DMS79 (cell line): ENCODE measurements at regions not wholly inside any gene's neighbourhood (a gene's known extent, or its start where the extent isn't known, plus 50 kb on each side); places are given as distances from the start of the nearest gene placed in this dataset.
A peak's percentile ranks its signal among the peaks of the same experiment; 100 is the strongest.
"Not testable (repeated sequence)": the region's sequence is repeated elsewhere in the genome, so short reads cannot be mapped to it uniquely, and the experiment has no call there.

Source experiments
- DNase-seq: peaks from one replicate; lab custom pipeline; 2025; lab: John Stamatoyannopoulos, UW

GRCh38 chr6:156688620-156688971, 88.6 kb upstream of the ARID1B start:
- DNase-seq: no peak

DNA sequence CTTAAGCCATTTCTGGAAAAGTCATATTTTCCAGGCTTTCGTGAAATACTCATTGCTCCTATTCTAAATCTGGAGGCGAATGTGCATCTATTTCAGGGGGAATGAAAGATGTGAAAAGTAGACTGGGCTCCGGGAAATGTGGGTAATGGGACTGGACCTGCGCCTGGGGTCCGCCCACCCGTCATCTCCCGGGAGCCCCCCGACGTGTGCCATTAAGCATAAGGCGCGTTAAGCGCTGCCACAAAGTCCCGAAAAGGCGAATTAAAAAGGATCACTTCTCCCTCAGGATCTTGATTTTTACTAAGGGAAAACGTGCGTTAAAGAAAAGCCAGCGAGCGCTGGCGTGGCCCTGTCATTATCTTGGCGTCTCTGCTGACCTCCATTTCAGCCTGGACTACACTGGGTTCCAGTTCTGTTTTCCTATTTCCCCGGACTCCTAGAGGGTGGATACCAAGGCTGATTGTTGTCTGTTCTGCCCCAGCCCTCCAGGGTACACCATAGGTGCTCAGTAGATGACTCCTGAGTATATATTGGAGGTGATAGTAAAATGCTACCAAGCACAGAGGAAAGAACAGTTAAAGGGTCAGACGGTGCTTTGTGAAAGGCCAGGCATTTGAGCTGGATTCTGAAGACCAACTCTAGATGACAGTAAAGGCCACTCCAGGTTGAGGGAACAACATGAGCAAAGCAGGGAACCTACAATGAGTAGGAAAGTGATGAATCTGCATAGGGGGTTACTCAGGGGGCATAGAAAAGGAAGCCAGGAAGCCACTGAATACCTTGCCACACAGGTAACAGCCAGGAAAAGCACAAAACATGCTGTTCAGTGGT, 89.2 kb upstream of the ARID1B start:
- DNase-seq: no peak

GRCh38 chr6:156686995-156687788, 90.0 kb upstream of the ARID1B start:
- DNase-seq: peak; percentile 94

DNA sequence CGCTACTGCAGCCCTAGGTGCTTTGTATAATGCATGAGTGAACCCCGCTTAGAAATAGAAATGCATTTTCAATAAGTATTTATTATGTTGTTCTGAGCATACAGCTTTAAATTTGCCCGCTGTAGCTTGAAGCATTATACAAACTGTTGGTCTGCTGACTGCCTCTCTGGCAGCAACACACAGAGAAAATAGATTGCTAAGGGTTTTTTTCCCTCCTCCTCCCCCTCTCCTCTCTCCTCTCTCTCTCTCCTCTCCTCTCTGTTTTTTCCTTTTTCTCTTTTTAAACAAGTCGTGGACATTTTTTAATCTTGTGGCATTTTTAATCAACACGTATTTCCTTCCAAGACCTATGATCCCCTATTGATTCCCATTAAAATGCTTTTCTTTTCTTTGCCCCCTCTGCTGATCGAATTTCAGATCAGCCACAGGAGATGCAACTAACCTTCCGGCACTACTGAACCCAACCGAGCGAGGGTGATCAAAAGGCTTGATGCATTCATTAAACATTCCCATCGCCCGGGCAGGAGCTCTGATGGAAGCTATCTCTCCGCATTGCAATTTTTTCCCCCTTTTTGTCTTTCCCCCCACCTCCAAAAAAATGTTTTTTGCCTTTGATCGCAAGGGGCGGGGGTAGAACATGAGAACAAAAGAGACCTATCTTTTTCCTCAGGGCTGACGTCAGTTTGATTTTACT, 90.7 kb upstream of the ARID1B start:
- peak; percentile 94 for DNase-seq

DNA sequence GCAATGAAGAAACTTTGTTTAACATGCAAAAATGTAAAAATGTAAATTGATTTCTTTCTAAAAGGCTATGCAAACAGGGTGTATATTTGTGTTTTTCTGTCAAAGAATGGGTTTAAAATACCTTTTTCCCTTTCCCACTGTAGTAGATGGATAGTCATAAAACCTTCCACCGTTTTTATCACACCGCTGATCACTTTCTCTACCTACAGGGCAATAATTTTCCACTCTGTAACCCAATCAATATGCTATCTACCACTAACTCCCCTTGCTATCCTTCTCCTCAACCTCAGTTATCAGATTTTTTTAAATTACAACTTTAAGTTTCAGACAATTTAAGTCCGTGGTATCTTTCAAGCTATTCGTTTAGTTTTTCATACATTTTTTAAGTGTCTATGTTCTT, 91.4 kb upstream of the ARID1B start:
- DNase-seq: no peak

- DNase-seq: no peak
Measured at GRCh38 chr6:156683821-156684220, 93.4 kb upstream of the ARID1B start.

DNA sequence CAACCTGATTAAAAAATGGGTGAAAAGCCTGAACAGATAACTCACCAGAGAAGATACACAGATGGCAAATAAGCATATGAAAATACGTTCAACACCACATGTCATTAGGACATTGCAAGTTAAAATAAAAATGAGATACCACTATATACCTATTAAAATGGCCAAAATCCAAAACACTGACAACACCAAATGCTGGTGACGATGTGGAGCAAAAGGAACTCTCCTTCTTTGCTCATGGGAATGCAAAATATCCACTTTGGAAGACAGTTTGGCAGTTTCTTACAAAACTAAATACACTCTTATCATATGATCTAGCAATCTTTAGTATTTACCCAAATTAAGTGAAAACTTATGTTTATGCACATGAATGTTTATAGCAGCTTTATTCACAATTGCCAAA, 100.5 kb upstream of the ARID1B start:
- no peak for DNase-seq

GRCh38 chr6:156674197-156674596, 103.0 kb upstream of the ARID1B start:
- DNase-seq: no peak

DNA sequence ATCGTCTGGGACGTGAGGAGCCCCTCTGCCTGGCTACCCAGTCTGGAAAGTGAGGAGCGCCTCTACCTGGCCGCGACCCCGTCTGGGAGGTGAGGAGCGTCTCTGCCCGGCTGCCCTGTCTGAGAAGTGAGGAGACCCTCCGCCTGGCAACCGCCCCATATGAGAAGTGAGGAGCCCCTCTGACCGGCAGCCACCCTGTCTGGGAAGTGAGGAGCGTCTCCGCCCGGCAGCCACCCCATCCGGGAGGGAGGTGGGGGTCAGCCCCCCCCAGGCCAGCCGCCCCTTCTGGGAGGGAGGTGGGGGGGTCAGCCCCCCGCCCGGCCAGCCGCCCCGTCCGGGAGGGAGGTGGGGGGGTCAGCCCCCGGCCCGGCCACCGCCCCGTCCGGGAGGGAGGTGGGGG, 107.1 kb upstream of the ARID1B start:
- not testable (repeated sequence) for DNase-seq

DNA sequence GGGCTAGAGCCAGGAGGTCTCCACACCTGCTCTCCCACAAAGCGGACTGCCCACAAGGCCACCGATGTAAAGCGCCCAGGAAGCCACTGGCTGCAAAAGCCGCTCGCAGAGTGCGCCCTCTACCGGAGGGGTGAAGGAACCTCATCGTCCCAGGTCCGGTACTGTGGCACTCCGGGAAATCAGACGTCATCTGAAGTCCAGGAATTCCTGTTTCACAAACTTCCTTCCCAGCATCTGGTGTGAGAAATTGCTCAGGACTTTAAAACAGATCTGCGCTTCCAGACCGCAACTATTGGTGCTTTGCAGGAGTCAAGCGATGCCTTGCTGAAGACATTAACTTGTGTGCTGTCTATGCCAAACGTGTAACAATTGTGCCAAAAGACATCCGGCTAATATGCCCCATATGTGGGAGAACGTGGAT, 115.1 kb upstream of the ARID1B start:
- no peak for DNase-seq

DNA sequence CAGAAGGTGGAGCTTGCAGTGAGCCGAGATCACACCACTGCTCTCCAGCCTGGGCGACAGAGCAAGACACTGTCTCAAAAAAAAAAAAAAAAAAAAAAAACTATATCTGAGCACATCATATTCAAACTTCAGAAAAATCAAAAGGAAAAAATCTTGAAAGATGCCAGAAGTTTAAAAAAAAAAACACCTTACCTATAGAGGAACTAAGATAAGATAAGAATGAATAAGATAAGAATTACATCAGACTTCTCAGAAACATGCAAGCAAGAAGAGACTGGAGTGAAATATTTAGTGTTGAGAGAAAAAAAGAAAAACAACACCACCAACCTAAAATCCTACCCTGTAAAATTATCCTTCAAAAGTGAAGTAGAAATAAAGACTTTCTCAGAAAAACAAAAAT, 116.8 kb upstream of the ARID1B start:
- no peak for DNase-seq

DNA sequence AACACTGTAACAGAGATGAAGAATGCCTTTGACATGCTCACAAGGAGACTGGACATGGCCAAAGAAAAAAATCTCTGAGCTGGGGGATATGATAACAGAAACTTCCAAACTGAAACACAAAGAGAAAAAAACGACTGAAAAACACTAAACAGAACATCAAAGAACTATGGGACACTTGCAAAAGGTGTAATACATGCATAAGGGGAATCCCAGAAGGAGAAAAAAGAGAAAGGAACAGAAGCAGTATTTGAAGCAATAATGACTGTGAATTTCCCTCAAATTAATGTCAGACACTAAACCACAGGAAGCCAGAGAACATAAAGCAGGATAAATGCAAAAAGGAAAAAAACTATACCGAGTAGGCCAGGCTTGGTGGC, 117.4 kb upstream of the ARID1B start:
- DNase-seq: no peak

DNA sequence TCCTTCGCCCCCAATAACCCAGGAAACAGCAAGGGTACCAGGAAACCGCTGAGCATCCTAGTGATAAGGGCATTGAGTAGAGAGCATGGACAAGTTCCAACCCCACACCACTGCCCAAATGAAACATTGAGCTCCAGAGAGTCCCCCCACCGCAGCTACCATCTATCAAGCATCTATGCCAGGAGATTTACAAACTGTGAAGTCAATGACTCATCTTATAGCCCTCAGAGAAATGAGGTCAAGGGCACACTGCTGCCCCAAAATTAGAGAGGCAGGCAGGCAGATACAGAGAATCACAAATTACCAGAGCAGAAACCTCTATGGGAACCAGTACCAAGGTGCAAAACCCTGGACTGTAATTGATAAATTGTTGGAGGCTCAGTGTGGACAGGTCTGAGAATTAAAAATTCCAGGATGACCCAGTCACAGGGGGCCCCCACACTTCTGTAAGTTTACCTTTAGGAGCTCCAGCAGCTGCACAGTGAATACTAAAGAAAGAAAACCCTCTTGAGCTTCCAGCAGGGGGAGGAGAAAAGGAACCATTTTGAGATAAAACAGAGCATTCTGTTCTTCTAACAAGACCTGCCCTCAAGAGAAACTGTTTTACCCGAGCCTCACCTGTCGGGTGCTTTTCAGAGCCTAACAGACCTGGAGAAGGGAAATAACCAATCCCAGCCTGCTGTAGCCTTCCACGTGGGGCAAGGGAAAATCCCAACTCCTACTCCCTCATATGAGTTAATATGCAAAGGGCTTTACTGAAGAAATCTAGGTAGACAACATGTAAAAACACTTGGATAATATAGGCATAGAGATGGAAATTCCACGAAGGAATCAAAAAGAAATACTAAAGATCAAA, 118.0 kb upstream of the ARID1B start:
- DNase-seq: no peak

- no peak for DNase-seq
Measured at GRCh38 chr6:156658186-156658965, 118.8 kb upstream of the ARID1B start.

- DNase-seq: no peak
Measured at GRCh38 chr6:156657296-156657695, 119.9 kb upstream of the ARID1B start.

DNA sequence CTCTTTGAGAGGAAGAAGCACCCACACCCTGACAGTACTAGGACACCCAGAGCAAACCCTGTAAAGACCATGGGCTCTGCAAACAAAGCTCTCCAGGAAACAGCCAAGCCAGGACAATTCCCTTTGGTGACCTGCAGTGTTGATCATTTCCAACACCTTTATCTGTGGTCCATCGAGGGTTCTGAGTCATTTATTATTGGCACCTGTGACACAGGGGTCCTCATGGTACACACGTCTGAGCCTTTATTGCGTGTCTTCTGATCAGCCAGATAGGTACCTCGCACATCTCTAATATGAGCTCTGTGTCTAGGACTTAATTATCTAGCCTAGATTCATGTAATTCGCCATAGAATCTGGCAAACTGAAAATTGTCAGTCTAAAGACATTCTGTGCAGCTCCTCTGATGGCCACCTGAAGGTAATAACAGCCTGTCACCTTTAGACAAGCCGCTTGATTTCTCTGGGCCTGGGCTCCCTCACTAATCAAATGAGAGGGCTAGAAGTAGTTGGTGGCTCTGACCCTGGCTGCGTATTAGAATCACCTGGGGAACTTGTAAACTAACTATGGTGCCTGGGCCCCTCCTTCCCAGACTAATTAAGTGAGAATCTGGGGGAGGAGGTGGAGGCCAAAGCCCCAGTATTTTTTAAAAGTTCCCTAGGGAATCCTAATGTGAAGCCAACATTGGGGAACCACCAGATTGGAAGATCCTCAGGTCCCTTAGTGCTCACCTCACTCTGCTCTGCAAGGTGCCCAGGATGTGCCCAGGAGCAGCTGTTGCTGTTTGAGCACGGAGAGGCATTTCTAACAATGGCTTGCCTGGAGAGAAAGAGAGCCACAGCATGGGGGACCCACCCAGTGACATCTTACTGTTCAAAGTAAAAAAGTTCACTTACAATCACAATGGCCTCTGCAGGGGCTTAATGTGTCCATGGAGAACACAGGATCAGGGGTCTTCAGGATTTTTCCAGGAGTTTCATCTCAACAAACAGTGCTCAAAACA, 122.0 kb upstream of the ARID1B start:
- no peak for DNase-seq

DNA sequence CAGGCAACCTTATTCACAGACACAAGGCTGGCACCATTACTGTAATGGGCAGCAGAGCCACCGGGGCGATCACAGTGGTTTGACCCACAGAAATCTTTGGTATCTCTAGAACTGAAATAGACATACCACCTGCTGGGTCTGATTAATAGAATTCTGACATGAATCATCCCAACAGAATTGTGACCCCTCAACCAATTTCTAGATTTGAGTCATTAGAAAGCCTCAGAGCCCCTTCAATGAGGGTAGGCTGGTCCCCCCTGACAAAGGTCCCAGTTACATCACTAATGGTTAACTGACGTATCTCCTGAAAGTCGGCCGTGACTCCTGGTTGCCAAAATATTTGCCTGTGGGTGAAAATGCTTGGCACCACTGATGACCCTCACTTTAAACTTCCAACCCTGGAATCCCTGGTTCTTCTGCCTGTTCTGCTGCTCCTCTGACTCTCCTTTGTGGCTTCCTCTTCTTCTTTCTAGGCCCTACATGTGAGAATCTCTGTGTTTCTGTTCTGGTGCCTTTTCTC, 124.9 kb upstream of the ARID1B start:
- DNase-seq: no peak

- no peak for DNase-seq
Measured at GRCh38 chr6:156651486-156651885, 125.7 kb upstream of the ARID1B start.

DNA sequence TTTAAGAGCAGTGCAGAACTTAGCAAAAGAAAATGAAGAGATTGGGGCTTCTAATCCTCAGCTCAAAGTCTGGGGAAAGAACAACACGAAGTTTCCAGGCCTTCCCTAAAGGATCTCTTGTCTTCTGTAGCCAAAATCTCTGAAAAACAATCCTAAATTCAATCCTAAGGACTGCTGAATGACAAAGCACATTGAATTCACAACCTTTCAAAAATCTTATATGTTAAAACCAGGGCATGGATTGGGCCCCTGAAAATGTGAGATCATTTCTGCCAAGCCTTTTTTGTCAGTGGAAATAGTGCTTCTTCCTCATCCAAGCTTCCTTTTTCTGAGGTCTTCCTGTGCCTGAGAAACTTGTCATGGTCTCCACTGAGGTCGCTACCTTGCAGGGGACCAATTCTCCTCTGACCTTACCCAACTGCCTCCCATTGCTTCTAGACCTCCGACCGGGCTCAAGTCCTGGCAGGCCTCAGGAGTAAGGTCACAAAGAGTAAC, 126.2 kb upstream of the ARID1B start:
- DNase-seq: no peak
